Stimulated activated naive CD8-positive, alpha-beta T cell treated with anti-CD3 and anti-CD28 coated beads, Interleukin-15, Interleukin-2, amounts not matched to agents 100 U/mL and 50 U/mL, for 24 hours (primary cell): ENCODE measurements at regions not wholly inside any gene's neighbourhood (a gene's known extent, or its start where the extent isn't known, plus 50 kb on each side); places are given as distances from the start of the nearest gene placed in this dataset.
"Not testable (repeated sequence)": the region's sequence is repeated elsewhere in the genome, so short reads cannot be mapped to it uniquely, and the experiment has no call there.

Source experiments
- ATAC-seq: fragments of 150-1000 bp; cut with Tn5 transposase; one replicate; pipeline ENCODE4 v1.10.0; 2021
- DNase-seq: peaks from one replicate; pipeline ENCODE4 v3.0.0; 2021

DNA sequence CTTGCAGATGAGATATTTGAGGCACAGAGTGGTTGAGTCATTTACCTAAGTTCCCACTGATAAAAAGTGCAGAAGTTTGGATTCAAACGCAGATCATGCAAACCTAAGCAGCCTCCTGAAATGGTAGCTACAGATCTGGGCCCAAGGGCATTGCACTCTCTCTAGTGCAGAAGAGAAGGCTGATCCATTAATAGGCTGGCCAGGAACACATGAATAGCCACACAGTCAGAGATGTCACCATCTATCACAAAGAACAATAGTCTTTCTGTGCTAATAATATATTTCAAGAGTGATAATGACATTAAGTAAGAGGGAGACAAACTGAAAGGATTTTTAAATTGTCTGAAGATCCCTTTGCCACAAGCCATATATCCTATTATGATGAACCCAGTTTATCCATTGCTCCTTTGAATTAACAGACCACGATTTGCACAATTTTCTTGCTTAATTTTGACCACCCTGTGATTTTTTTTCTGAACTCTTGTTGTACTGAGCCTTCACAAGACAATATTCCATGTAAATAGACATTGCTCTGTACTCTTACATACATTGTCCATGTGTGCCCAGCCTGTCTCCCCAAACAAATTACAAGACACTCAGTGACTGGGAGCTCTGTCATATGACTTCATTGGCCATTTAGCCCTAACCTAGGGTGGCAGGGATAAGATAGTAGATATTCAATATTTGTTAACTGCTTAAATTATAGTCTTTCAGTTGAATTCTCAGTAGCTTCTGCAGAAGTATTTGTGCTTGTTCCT lies 112.4 kb upstream of the RBPJ start:
- no peak for DNase-seq
- ATAC-seq, result no peak

DNA sequence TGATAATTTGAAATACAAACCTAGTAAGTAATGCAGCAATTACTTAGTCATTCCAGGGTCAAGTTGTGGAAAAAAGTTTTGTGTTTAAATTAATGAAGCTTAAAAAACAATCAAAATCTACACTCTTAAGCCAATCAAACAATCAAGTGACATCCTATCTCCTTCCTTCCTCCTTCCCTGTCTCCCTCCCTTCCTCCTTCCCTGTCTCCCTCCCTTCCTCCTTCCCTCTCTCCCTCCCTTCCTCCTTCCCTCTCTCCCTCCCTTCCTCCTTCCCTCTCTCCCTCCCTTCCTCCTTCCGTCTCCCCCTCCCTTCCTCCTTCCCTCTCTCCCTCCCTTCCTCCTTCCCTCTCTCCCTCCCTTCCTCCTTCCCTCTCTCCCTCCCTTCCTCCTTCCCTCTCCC lies 111.4 kb upstream of the RBPJ start:
- not testable (repeated sequence) for ATAC-seq

DNA sequence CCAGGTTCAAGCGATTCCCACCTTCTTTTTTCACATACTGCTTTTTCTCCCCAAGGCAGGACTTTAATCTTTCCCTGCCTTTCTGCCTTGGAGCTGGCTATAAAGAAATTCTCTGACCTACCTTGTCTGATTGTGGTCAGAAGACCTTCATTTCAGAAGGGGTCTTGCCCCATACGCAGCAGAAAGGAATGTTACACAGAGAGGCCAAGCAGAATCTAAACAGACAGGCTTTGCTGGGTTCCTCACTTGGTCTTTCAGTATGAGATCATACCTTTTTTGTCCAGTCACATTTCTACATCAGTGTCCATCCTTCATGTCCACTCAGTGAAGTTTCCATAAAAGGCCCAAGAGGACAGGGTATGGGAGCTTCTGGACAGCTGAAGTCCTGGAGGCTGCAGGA lies 108.3 kb upstream of the RBPJ start:
- no peak for ATAC-seq
- no peak for DNase-seq

More for the DNA sequence above, 111.4 kb upstream of the RBPJ start:
- DNase-seq, result not testable (repeated sequence)

DNA sequence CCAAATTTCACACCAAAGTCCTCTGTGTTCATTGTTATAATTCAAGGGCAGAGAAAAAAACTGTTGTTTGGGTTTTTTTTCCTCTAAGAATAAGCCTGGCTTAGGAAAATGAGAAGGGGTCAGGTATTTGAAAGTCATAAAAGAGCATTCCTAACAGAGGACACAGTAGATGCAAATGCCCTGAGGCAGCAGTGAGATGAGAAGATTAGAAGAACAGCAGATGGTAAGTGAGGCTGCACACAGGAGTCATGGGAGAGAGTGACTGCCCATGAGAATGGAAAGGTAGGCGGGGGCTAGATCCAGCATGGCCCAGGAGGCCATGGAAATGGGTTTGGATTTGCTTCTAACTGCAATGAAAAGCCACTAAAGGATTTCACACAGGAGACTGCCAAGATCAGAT lies 107.5 kb upstream of the RBPJ start:
- ATAC-seq (no peak), DNase-seq (no peak)

DNA sequence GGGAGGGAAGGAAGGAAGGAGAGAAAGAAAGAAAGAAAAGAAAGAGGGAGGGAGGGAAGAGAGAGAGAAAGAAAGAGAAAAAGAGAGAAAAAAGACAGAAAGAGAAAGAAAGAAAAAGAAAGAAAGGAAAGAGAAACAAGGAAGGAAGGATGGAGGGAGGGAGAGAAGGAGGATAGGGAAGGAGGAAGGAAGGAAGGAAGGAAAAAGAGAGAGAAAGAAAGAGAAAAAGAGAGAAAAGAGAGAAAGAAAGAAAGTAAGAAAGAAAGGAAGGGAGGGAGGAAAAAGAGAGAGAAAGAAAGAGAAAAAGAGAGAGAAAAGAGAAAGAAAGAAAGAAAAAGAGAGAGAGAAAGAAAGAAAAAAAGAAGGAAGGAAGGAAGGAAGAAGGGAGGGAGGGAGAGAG lies 105.8 kb upstream of the RBPJ start:
- ATAC-seq, result no peak
- no peak for DNase-seq

DNA sequence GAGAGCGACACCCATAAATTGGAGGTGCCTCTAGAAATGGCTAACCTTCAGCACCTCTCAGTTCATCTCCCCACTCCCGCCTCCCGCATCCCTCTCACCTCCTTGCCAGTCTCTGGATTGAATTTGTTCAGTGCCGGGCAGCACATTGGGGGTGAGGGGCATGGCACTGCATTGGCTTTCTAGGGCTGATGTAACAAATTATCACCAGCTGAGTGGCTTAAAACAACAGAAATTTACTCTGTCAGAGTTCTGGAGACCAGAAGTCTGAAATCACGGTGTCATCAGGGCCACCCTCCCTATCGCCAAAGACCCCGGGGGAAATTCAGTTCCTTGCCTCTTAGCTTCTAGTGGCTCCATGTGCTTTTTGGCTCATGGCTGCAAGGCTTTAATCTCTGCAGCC lies 105.1 kb upstream of the RBPJ start:
- DNase-seq (no peak), ATAC-seq (no peak)

DNA sequence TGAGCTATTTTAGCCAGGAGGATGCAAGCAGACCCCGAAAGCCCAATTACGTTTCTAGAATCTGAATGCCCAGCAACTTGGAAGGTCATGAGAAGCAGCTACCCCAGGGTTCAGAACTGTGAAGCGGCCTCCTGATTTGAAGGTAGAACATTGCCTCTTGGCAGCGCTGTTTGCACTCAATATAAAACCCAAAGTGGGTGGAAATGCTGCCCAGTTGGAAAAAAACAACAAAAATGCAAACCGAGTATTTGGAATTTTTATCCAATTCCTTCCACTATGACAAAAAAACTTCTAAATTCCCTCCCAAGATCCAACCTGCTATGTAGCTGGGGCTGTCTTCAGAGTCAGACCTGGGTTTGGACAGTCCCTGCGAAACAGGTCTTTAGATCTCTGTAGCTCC lies 103.3 kb upstream of the RBPJ start:
- DNase-seq, result no peak
- ATAC-seq, result no peak

DNA sequence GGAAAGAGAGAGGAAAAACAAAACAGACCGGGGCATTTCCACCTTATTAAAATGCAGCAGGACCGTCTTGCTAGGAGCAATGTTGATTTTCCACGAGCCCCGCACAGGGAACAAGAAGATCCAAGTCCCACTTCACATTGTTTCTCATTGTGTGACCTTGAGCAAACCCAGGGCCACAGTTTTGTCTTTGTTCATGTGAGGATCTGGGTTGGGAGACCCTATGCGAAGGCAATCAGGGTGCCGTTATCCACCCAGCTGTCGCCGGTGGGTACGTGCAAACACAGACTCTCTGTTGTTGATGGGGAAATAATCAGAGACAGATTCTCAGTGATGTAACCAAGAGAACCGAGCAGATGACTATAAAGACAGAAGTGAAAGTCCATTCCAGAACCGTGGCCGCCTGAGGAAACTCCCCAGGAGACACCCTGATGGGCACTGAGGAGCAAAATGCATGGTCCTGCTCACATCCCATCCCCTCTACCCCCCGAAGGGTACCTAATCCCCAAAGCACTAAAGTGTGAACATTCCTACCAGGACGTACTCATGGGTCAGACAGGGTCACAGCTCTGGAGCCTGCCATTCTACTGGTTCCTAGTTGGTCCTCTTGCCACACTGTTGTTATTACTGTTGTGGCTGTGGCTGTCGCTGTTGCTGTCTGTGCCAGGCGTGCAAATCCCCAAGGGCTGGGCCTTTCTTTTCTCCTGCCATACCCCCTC lies 102.7 kb upstream of the RBPJ start:
- DNase-seq (no peak), ATAC-seq (no peak)

DNA sequence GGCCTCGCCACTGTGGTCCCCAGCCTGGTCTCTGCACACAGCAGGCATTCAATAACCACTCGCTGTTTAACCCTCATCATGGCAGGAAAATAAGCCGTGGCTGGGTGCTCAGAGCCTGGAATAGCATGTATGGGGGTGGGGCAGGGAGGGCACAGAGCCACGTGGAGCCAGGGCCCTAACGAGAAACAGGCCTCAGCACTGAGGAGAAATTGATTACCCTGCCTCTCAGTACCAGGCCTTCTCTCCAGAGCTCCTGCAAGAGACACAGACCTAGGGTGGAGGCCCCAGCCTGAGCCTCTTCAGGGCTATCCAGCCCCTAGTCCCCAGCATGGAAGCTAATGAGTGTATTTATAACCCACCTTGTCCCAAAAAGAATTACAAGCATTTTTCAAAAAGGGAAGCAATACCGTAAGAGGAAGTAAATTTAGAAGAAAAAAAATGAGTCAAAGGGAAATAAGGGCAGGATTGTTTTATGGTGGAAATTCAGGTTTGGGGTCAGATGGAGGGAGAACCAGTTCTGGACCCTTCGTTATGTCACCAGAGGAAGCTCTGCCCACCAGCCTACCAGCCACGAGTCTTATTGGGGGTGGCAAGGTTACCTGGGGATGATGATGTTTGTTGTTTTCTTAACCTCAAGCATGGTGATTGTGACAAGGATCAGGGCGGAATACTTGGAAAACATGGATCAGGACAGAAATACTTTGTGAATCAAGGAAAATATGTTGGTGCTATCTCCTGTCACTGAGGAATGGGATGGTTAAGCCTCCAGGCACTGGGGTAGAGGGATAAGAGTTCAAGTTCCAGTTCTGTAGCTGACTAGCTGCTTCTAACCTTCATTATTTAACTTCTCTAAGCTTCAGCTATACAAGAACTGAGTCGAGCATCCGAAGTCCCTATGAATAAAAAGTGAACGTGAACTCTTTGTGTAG lies 101.9 kb upstream of the RBPJ start:
- ATAC-seq (no peak), DNase-seq (no peak)

DNA sequence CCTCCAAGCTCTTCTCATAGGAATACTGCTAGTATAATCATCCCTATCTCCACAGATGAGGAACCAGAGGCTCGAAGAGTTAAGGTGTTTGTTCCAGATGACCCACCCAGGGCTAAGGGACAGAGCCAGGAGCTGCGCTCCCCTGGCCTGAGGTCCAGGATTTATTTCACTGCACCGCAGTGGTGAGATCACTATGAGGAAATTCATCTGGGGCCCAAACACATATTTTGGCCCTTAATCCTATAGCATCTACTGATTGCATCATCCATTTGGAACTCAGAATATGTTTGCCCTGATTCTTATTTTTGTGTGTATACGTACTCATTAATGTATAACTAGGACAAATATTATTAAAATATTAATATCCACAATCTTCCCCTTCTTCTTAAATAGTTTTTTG lies 100.1 kb upstream of the RBPJ start:
- DNase-seq, result no peak
- ATAC-seq, result no peak

DNA sequence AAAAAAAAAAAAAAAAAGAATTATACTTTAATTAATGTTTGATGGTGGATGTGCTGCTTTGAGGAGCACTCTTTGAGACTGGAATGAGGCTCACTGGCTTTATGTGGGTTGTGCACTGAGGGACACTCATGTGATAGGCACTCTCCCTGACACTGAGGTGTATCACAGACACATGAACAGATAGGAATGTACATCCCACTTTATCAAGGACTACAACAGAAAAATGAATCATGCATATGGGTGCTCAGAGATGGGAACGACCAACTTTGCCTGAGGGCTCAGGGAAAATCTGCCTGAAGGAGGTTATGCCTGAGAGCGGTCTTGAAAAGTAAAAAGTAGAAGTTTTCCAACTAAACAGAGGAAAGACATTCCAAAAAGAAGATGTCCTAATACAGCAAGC lies 97.7 kb upstream of the RBPJ start:
- DNase-seq (no peak), ATAC-seq (no peak)

DNA sequence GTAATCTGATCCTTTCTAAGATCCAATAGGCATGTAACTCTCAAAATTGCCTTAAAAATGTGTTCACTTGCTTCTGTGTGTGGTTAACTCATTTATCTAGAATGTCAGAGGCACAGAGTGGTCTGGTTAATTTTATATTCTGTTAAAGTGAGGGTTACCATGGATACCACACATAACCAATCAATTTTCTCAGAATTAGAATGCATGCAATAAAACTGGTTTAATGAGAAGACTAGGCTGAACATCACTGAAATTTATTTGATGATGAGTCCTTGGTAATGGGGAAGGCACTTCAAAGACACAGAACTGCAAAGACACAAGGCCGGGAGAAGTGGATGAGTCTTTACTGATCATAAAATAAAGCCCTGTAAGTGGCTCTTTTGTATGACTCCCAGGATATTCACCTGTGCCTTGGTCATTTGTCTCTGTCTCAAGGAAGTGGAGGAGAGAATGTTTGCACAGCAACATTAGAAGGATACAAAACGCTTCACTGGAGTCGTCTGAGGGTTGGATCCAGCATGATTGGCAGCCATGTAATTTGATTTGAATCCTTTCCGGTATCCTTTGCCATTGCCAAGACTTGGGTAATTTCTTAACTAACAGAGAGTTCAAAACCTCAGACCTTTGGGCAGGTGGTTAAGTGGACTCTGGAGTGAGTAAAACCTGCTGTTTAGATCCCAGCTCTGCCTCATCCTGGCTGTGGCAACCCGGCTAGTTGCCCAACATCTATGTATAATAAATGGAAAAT lies 94.0 kb upstream of the RBPJ start:
- ATAC-seq (no peak), DNase-seq (no peak)

DNA sequence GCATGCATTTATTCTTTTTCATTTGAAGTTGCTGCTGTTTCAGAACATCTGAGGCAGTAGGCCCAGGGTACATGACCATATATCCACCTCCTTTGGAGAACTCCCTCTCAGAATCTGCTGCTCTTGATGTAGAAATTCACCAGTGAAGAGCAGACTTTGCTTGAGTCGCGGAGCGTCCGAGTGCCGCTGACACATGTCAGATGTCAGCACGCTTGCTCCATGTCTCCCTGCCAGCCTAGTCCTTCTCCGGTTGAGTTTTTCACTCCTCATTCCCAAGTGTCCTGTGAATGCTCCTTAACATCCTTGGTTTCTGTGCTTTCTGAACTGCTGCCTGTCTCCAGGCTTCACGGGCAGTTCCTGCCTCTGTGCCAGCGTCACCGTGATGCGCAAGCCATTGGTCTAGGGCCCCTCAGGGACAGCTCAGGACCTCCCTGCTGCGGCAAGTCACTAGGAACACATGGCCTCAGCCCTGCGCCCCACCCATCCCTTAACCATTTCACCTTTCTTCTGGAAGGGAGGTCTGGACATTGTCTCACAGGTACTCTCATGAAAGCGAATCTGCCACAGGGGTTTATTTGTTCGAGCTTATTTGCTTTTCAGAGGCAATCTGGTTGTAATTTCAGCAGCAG lies 93.1 kb upstream of the RBPJ start:
- DNase-seq (no peak), ATAC-seq (no peak)

DNA sequence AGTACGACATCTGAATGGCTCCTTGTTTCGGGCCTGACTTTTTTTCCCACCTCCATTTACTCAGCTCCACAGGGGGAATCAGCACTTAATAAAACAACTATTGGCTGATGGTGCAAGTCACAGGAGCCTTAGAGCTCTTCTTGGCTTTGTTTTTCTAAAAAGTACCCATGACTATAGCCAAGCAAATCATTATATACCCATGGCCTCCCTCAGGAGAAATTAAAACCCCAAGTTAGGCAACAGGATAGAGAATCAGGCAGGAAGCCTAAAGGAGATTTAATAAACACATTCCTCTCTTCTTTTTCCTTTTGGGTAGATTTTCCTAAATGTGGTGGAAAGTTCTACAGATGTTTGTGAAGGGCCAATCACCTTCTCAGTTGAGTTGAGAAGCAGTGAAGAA lies 91.9 kb upstream of the RBPJ start:
- ATAC-seq, result no peak
- no peak for DNase-seq

DNA sequence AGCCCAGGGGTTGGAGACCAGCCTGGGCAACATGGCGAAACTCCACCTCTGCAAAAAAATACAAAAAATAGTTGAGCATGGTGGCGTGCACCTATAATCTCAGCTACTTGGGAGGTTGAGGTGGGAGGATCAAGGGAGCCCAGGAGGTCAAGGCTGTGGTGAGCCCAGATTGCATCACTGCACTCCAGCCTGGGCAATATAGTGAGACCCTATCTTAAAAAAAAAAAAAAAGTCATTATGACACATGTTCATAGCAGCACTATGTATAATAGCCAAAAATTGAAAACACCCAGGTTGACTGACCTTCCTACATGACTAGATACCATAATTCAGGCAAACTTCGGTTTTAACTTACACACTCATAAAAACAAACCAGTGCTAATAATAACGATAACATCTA lies 90.8 kb upstream of the RBPJ start:
- ATAC-seq (no peak), DNase-seq (no peak)

DNA sequence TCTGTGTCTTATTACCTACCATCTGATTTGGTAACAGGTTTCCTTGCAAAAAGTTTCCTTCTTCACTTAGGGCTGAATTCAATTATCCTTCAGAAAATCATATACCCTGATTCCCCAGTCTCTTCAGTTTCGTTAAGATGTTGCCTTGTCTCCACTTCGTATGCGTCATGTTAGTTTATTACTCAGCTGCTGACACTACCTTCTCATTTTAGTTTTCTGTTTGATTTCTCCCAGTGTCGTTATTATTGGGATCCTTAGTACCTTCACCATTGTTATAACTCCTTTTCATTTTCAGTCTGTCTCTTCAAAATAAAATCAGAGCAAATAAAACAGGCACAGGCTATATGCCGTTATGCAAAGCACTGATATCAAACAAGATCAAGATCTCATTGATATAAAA lies 87.5 kb upstream of the RBPJ start:
- DNase-seq (no peak), ATAC-seq (no peak)

DNA sequence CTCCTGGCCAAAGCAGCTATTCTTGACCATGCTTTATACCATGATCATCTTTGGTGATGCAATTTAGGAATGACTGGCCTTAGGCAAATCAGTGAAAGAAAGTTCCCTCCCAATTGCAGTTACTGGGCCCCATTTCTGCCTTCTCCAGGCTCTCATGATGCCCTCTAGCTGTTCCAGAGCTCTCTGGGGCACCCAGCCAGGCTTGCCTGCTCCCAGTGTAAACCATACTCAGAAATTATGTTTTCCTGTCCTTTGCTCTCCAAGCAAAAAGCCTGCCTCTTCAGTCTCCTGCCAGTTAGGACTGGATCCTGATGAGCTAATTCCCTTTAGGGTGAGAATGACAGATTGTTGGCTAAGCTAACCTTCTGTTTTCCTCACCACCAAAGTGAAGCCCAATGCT lies 85.3 kb upstream of the RBPJ start:
- ATAC-seq (no peak), DNase-seq (no peak)

DNA sequence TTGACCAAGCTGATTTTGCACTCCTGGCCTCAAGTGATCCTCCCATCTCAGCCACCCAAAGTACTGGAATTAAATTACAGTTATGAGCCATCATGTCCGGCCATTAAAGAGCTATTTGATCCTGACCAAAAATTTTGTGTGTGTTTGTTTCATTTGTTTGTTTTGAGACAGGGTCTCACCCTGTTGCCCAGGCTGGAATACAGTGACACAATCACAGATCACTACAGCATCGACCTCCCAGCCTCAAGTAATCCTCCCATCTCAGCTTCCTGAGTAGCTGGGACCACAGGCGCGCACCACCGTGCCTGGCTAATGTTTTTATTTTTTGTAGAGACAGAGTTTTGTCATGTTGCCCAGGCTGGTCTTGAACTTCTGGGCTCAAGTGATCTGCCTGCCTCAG lies 82.9 kb upstream of the RBPJ start:
- DNase-seq (no peak), ATAC-seq (no peak)

DNA sequence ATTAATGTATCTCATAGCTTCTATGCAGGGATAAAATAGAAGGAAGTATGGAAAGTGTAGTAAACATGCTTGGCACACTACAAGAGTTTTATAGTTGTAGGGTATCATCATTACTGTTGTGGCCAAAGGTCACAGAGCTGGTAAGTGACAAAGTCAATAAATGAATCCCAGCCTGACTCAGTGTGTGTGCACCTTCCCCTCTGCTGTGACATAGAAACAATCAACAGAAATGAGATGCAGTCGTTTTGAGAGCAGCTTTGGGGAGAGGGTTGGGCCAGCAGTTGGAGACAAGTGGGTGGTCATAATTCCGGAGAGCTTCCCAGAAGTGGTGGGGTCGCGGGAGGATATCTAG lies 82.4 kb upstream of the RBPJ start:
- DNase-seq (no peak), ATAC-seq (no peak)

DNA sequence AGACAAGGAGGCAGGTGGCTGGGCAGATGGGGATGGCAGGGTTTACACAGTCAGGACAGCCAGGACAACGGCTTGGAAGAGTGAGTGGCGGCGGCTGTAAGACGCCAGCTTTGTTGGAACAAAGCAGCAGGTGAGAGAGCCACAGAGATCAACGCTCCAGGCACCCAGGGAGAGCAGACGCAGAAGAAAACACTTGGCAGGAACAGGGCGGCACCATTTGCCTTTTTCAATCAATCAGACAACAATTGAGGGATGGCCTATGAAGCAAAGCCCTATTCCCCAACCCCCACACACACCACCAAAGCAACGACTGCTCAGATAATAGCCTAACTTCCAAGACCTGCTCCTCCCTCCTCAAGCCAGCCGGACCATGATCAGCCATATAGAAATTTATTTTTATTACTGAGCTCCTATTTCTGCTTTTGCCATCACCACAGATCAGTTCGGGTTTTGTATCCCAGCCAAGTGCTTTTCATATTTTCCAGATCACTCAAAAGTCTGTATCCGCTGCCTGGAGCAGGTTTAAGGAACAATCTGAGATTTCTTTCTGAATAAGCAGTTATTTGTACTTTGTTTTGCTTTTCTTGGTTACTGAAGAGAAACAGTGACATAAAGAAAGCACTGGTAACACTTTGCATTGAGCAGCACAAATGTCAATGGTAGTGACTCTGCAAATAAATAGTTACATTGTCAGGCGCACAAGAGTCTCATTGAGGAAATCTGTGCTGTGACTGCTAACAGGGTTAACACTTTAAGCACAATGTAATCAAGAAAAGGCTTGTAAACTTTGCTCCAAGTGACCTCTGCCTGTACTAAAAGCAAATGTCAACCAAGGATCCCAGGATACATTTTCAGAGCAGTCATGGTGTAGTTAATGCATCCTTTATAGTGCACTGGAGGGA lies 81.8 kb upstream of the RBPJ start:
- DNase-seq, result no peak
- ATAC-seq, result no peak

DNA sequence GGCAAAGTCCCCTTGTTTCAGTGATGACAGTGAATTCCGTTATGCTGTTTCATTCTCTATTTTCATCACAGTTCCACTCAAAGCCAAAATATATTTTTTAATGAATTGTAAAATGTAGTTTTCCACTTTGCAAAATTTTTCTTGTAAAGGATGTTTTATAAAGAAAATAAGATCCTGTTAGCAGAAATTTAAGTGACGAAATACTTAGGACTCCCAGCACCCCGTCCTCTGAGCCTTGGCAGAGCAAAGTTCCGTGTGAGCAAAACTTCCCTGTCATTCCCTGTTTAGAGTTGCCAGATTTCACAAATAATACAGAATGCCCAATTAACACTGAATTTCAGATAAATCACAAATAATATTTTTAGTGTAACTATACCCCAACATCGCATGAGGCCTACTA lies 81.0 kb upstream of the RBPJ start:
- ATAC-seq, result no peak
- no peak for DNase-seq
